ENCODE measurements at regions not wholly inside any gene's neighbourhood (a gene's known extent, or its start where the extent isn't known, plus 50 kb on each side); places are given as distances from the start of the nearest gene placed in this dataset.

- TF ChIP-seq MYC (IDR thresholded peaks at IDR 0.05; ENCODE audit: low read depth, low read length), result no peak
- TF ChIP-seq CTCF (IDR thresholded peaks at IDR 0.05; ENCODE audit: low read depth, low read length), result no peak
- no peak for TF ChIP-seq POLR2A (IDR thresholded peaks at IDR 0.05; ENCODE audit: extremely low read depth, insufficient read length)
- no peak for TF ChIP-seq MAX (IDR thresholded peaks at IDR 0.05; ENCODE audit: low read depth, low read length)
- DNase-seq (ENCODE audit: low read depth), result no peak
- no peak overlapping the region for H3K4me3 ChIP-seq (ENCODE audit: low read depth, low read length)
Observed at GRCh38 chr1:34270181-34270580, 93.5 kb downstream of the C1orf94 start.

- H3K4me3 ChIP-seq (ENCODE audit: low read depth, low read length), result no peak overlapping the region
- TF ChIP-seq MAX (IDR thresholded peaks at IDR 0.05; ENCODE audit: low read depth, low read length) (no peak), POLR2A (IDR thresholded peaks at IDR 0.05; ENCODE audit: extremely low read depth, insufficient read length) (no peak), MYC (IDR thresholded peaks at IDR 0.05; ENCODE audit: low read depth, low read length) (no peak), CTCF (IDR thresholded peaks at IDR 0.05; ENCODE audit: low read depth, low read length) (no peak)
- DNase-seq (ENCODE audit: low read depth), result no peak
Observed at GRCh38 chr1:34272152-34272551, 95.4 kb downstream of the C1orf94 start.

GRCh38 chr1:34275150-34275549 is 98.4 kb downstream of the C1orf94 start:
- TF ChIP-seq MAX (IDR thresholded peaks at IDR 0.05; ENCODE audit: low read depth, low read length), result no peak
- no peak for TF ChIP-seq CTCF (IDR thresholded peaks at IDR 0.05; ENCODE audit: low read depth, low read length)
- no peak for TF ChIP-seq POLR2A (IDR thresholded peaks at IDR 0.05; ENCODE audit: extremely low read depth, insufficient read length)
- no peak for TF ChIP-seq MYC (IDR thresholded peaks at IDR 0.05; ENCODE audit: low read depth, low read length)
- no peak for DNase-seq (ENCODE audit: low read depth)
- no peak overlapping the region for H3K4me3 ChIP-seq (ENCODE audit: low read depth, low read length)

- no peak overlapping the region for H3K4me3 ChIP-seq (ENCODE audit: low read depth, low read length)
- DNase-seq (ENCODE audit: low read depth), result no peak
- TF ChIP-seq CTCF (IDR thresholded peaks at IDR 0.05; ENCODE audit: low read depth, low read length), result no peak
- no peak for TF ChIP-seq MAX (IDR thresholded peaks at IDR 0.05; ENCODE audit: low read depth, low read length)
- TF ChIP-seq POLR2A (IDR thresholded peaks at IDR 0.05; ENCODE audit: extremely low read depth, insufficient read length), result no peak
- no peak for TF ChIP-seq MYC (IDR thresholded peaks at IDR 0.05; ENCODE audit: low read depth, low read length)
Observed at GRCh38 chr1:34276606-34277005, 99.9 kb downstream of the C1orf94 start.

- no peak overlapping the region for H3K4me3 ChIP-seq (ENCODE audit: low read depth, low read length)
- DNase-seq (ENCODE audit: low read depth), result no peak
- TF ChIP-seq MAX (IDR thresholded peaks at IDR 0.05; ENCODE audit: low read depth, low read length) (no peak), CTCF (IDR thresholded peaks at IDR 0.05; ENCODE audit: low read depth, low read length) (no peak), POLR2A (IDR thresholded peaks at IDR 0.05; ENCODE audit: extremely low read depth, insufficient read length) (no peak), MYC (IDR thresholded peaks at IDR 0.05; ENCODE audit: low read depth, low read length) (no peak)
Observed at GRCh38 chr1:34277150-34277549, 100.4 kb downstream of the C1orf94 start.

GRCh38 chr1:34278211-34278610 is 101.5 kb downstream of the C1orf94 start:
- no peak for TF ChIP-seq CTCF (IDR thresholded peaks at IDR 0.05; ENCODE audit: low read depth, low read length)
- TF ChIP-seq MYC (IDR thresholded peaks at IDR 0.05; ENCODE audit: low read depth, low read length), result no peak
- TF ChIP-seq POLR2A (IDR thresholded peaks at IDR 0.05; ENCODE audit: extremely low read depth, insufficient read length), result no peak
- no peak for TF ChIP-seq MAX (IDR thresholded peaks at IDR 0.05; ENCODE audit: low read depth, low read length)
- H3K4me3 ChIP-seq (ENCODE audit: low read depth, low read length), result no peak overlapping the region
- DNase-seq (ENCODE audit: low read depth), result no peak

Data from NB4 (cell line).